Aorta (tissue), 5 donors: ENCODE measurements at regions not wholly inside any gene's neighbourhood (a gene's known extent, or its start where the extent isn't known, plus 50 kb on each side); places are given as distances from the start of the nearest gene placed in this dataset.

Source experiments
- ATAC-seq: fragments of 200-7000 bp; cut with Tn5 transposase; one replicate; pipeline ENCODE4 v1.9.1; 2022; ENCODE audit warnings: moderate library complexity; ENCODE audit not compliant: low FRiP score
- DNase-seq, 2 donors: peaks; one replicate each; pipeline ENCODE4 v3.0.0-alpha.2; 2020
- H3K27ac ChIP-seq, 2 donors: one replicate each; pipeline ENCODE4 v1.5.1; 2013; ENCODE audit warnings: low read length in 2 of 2, mild to moderate bottlenecking in 2 of 2, moderate library complexity in 2 of 2, control low read depth in 1 of 2, inconsistent platforms in 1 of 2, low read depth in 1 of 2
- H3K27me3 ChIP-seq, 2 donors: one replicate each; pipeline ENCODE4 v1.6.1; 2013; ENCODE audit warnings: control low read depth in 1 of 2, low read length in 1 of 2, mild to moderate bottlenecking in 1 of 2, moderate library complexity in 1 of 2; ENCODE audit not compliant: insufficient read depth in 2 of 2, control insufficient read depth in 1 of 2
- H3K36me3 ChIP-seq, 2 donors: one replicate each; pipeline ENCODE4 v1.6.1; 2013; ENCODE audit warnings: control low read depth in 1 of 2, low read length in 1 of 2, mild to moderate bottlenecking in 1 of 2; ENCODE audit not compliant: insufficient read depth in 2 of 2, control insufficient read depth in 1 of 2
- H3K4me1 ChIP-seq, 2 donors: one replicate each; pipeline ENCODE4 v1.6.1; 2013; ENCODE audit warnings: low read length in 2 of 2, control low read depth in 1 of 2, mild to moderate bottlenecking in 1 of 2, moderate library complexity in 1 of 2; ENCODE audit not compliant: insufficient read depth in 2 of 2, control insufficient read depth in 1 of 2
- H3K4me3 ChIP-seq, 2 donors: one replicate each; pipeline ENCODE4 v1.5.1; 2013; ENCODE audit warnings: low read length in 2 of 2, control low read depth in 1 of 2, mild to moderate bottlenecking in 1 of 2
- H3K9me3 ChIP-seq: one replicate; pipeline ENCODE4 v1.6.1; 2013; ENCODE audit warnings: mild to moderate bottlenecking, low read length; ENCODE audit not compliant: control insufficient read depth
- WGBS, 2 donors: extraction: QIAGEN DNeasy Blood & Tissue Kit; methylation state at CpG; one replicate each; pipeline ENCODE4 v1.1.7; 2013; 5-methylcytosine and 5-hydroxymethylcytosine counted together
- intact Hi-C, 2 donors: fragments of 100-400 bp; cut with DNase I; formaldehyde crosslinking; loops; one replicate each; pipeline versions ENCODE4 v1.14.2 to v1.15.0; 2022
- donor health status: healthy with polysubstance abuse.
- donor health status: Bipolar disorder and iron deficiency.
- donor health status: DM: no; HTN: no; CAD: no.
- donor health status: DM: no; HTN: no; CAD: no.
- donor health status: DM: yes; HTN: yes; CAD: no.

DNA sequence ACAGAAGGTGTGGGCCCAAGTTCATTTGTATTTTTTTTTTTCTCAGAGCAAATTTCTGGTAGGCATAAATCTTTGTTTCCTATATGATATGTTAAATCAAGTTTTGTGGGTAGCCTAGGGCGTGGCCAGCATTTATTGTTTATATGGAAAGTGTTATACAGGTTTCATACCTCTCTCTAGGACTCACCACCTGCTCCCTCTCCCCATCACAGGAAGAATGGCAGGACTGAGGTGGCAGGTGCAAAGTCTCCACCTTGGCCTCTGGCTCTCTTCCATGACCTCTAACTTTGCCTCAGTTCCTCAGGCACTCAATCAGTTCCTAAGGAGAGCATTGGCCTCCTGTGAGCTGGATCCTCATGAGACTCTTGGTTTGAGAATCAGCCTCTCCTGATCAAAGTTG, 172.3 kb upstream of the TSC22D1 start:
- intact Hi-C loops: no loop called here
- H3K9me3 ChIP-seq: no peaks in the 10 kb centered on the region

DNA sequence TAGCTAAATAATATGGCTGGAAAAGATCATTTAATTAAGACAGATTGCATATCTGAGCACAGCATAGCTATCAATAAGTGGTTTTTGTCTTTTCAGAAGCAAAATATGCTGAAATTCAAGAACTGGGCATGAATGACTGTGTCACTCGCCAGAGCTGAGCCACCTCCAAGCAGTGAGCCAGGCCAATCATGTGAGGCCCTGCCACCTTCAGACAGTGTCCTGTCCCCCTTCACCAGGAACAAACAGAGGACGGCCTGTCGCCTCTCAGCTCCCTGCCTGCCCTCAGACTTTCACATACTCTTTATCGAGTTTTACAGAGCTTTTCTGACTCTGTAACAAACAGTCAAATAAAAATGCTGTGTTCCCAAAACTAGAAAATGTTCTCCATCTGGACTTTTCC, 171.0 kb upstream of the TSC22D1 start:
- H3K27ac ChIP-seq: peak overlapping the region in 1 of 2 donors; percentile 42
- H3K27me3 ChIP-seq: no peaks in the 10 kb centered on the region
- intact Hi-C loops: no loop called here
- DNase-seq (no peak), ATAC-seq (no peak)
- no peak overlapping the region for H3K4me3 ChIP-seq
- H3K4me1 ChIP-seq: no peaks in the 10 kb centered on the region
- WGBS, 2 donors: 10 to 14% methylated on average over 4 of the region's 4 CpGs
- H3K36me3 ChIP-seq: no peaks in the 10 kb centered on the region
- no peaks in the 10 kb centered on the region for H3K9me3 ChIP-seq

More for the DNA sequence above, 172.3 kb upstream of the TSC22D1 start:
- H3K4me3 ChIP-seq: no peak overlapping the region
- H3K4me1 ChIP-seq: no peaks in the 10 kb centered on the region
- no peaks in the 10 kb centered on the region for H3K27me3 ChIP-seq
- DNase-seq (no peak), ATAC-seq (no peak)
- 94 to 97% methylated on average over 1 of the region's 1 CpG for WGBS, 2 donors
- H3K27ac ChIP-seq: no peak overlapping the region
- H3K36me3 ChIP-seq: no peaks in the 10 kb centered on the region

DNA sequence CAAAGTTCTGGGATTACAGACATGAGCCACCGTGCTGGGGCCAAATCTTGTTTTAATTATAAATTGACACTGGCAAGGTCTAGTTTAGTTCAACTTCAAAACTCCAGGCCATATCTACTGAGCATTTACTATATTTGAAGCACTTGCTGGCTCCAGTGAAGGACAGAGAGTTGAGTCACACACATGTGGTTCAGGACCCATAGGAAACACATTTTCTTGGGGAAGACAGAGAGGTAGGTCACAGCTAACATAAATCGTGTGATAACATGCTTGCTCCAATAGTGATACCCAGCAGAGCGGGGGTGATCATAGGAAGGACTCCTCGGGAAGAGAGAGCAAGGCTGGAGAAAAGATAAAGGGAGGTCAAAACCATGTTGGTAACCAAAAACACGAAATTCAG, 170.6 kb upstream of the TSC22D1 start:
- ATAC-seq: no peak
- WGBS, 2 donors: 57 to 63% methylated on average over 5 of the region's 5 CpGs

DNA sequence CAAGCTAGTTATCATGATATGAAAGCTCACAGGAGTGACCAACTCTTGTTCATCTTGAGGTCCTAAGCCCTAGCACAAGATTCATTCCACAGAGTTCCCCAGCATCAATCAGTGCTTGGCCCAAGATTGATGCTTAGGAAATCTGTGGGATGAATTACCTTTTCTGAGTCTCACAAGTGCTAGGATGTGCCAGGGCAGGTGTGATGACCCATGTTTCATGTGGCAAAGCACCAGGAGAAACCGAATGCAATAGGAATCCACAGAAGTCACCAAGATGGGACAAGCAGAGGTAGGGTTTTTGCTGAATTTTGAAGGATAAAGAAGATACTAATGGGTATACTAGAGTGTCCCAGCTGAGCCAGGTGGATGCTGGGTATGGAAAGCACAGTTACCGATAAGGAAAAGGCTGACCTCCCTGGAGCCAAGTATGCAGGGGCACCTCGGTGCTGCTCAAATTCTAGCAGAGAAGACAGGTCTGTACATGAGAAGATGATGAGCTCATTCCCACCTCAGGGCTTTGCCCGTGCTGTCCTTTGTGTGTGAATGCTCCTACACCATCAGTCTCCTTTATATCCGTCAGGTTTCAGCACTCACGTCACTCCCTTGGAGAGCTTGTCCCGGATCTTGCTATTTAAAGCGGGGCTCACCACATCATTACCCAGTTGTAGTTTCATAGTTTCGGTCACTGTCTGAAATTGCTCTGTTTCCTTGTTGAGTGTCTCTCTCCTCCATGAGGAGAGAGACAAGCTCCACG, 168.9 kb upstream of the TSC22D1 start:
- no peaks in the 10 kb centered on the region for H3K9me3 ChIP-seq
- intact Hi-C loops: no loop called here
- H3K4me1 ChIP-seq: no peaks in the 10 kb centered on the region
- no peak overlapping the region for H3K27ac ChIP-seq
- H3K4me3 ChIP-seq: no peak overlapping the region
- no peaks in the 10 kb centered on the region for H3K36me3 ChIP-seq
- ATAC-seq (no peak), DNase-seq (no peak)
- H3K27me3 ChIP-seq: no peaks in the 10 kb centered on the region
- WGBS, 2 donors: 94 to 96% methylated on average over 10 of the region's 10 CpGs

More for the DNA sequence above, 170.6 kb upstream of the TSC22D1 start:
- no peaks in the 10 kb centered on the region for H3K4me1 ChIP-seq
- H3K4me3 ChIP-seq: no peak overlapping the region
- DNase-seq: no peak
- no peaks in the 10 kb centered on the region for H3K9me3 ChIP-seq
- no peaks in the 10 kb centered on the region for H3K27me3 ChIP-seq
- H3K36me3 ChIP-seq: no peaks in the 10 kb centered on the region
- no peak overlapping the region for H3K27ac ChIP-seq
- intact Hi-C loops: no loop called here

DNA sequence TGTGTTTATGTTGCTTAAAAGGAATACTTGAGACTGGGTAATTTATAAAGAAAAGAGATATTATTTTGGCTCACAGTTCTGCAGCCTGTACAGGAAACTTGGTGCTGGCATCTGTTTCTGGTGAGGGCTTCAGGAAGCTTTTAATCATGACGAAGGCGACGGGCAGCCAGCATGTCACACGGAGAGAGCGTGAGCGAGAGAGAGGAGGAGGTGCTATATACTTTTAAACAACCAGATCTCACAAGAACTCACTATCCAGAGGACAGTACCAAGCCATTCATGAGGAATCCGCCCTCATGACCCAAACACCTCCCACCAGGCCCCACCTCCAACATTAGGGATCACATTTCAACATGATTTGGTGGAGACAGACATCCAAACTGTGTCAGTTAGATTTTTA, 163.4 kb upstream of the TSC22D1 start:
- ATAC-seq (no peak), DNase-seq (no peak)
- intact Hi-C loops: no loop called here
- 93 to 95% methylated on average over 7 of the region's 7 CpGs for WGBS, 2 donors
- Histone ChIP-seq H3K9me3 (no peaks in the 10 kb centered on the region), H3K27me3 (no peaks in the 10 kb centered on the region), H3K4me3 (no peak overlapping the region), H3K4me1 (no peaks in the 10 kb centered on the region), H3K36me3 (no peaks in the 10 kb centered on the region), H3K27ac (no peak overlapping the region)

DNA sequence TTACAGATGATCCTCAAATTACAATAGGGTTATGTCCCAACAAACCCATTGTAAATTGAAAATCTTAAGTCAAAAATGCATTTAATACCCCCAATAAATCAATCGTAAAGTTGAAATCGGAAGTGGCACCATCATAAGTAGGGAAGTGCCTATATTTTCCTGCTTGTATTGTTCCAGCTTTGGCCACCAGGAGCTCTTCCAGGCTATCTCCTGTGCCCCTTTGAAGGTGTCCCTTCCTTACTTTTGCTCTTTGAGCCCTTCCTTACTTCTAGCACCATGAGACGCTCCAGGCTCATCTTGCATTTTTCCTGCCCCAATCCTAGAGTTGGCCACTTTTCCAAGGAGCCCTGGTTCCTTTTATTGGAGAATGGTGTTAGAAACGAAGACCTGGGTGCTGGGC, 163.0 kb upstream of the TSC22D1 start:
- H3K36me3 ChIP-seq: no peaks in the 10 kb centered on the region
- no peaks in the 10 kb centered on the region for H3K4me1 ChIP-seq
- H3K9me3 ChIP-seq: no peaks in the 10 kb centered on the region
- ATAC-seq (no peak), DNase-seq (no peak)
- no peaks in the 10 kb centered on the region for H3K27me3 ChIP-seq
- H3K27ac ChIP-seq: no peak overlapping the region
- no peak overlapping the region for H3K4me3 ChIP-seq
- WGBS, 2 donors: 82 to 85% methylated on average over 4 of the region's 4 CpGs
- intact Hi-C loops: no loop called here

DNA sequence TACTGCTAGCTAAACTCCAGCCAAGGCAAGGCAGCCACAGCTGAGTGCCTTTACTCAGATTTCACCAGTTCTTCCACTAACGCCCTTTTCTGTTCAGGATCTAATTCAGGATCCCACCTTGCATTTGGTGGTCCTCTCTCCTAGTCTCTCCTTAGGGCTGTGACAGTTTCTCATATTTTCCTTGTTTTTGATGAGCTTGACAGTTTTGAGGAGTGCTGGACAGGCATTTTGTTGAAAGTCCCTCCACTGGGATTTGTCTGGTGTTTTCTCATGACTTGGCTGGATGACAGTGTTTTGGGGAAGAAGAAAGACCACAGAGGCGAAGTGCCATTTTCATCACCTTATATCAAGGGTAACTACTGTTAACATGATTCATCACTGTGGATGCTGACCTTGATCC, 162.3 kb upstream of the TSC22D1 start:
- no peak overlapping the region for H3K27ac ChIP-seq
- ATAC-seq (no peak), DNase-seq (no peak)
- H3K4me1 ChIP-seq: no peaks in the 10 kb centered on the region
- H3K36me3 ChIP-seq: no peaks in the 10 kb centered on the region
- intact Hi-C loops: no loop called here
- no peaks in the 10 kb centered on the region for H3K27me3 ChIP-seq
- WGBS, 2 donors: 71 to 78% methylated on average over 2 of the region's 2 CpGs
- no peaks in the 10 kb centered on the region for H3K9me3 ChIP-seq
- H3K4me3 ChIP-seq: no peak overlapping the region

DNA sequence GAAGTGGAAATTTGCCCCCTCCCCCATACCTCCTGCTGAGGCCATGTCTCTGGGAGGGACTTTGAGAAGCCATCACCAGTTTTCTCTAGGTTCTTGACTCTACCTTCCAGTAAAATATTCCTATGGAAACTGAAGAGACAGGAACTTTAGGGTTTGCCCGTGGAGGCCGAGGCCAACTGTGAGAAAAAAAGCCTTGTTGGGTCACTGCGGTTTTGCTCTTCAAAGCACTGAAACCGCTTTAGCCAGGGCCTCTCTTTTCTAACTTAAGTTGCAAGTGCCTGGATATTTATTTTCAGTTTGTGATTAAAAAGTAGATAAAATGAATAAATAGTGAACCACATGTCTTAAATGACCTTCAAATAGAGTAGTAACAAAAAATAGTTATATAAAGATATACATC, 159.7 kb upstream of the TSC22D1 start:
- H3K4me1 ChIP-seq: no peaks in the 10 kb centered on the region
- no peak overlapping the region for H3K4me3 ChIP-seq
- H3K36me3 ChIP-seq: no peaks in the 10 kb centered on the region
- DNase-seq (no peak), ATAC-seq (no peak)
- 83 to 87% methylated on average over 4 of the region's 4 CpGs for WGBS, 2 donors
- no peaks in the 10 kb centered on the region for H3K9me3 ChIP-seq
- intact Hi-C loops: no loop called here
- H3K27ac ChIP-seq: no peak overlapping the region
- H3K27me3 ChIP-seq: no peaks in the 10 kb centered on the region

DNA sequence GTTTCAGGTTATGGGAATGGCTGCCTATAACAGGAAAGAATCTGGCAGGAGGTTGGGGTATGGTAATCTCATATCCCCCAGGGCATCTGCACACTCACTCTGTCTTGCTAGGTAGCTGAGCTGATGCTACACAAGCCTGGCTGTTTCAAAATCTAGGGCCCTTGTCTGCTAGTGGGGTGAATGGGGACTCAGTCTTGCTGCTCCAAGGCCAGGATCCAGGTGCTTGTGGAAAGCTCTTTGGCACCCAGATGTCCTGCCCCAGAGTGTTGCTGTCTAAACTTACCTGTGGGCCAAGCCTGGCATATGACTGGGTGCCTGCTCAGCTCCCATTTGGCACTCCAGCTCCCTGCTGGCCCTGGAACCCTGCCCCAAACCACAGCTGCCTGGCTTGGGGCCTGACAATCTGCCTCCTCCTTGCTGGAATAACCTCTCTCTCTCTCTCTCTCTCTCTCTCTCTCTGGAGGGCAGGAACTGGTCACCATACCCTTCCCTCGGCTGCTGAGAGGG, 158.1 kb upstream of the TSC22D1 start:
- H3K4me3 ChIP-seq: no peak overlapping the region
- no peaks in the 10 kb centered on the region for H3K4me1 ChIP-seq
- H3K36me3 ChIP-seq: no peaks in the 10 kb centered on the region
- peak in 1 of 2 donors; percentile 69 for DNase-seq
- H3K27me3 ChIP-seq: no peaks in the 10 kb centered on the region
- ATAC-seq: peak; percentile 47
- H3K27ac ChIP-seq: no peak overlapping the region
- intact Hi-C loops: no loop called here
- 11 to 13% methylated on average over 1 of the region's 1 CpG for WGBS, 2 donors
- H3K9me3 ChIP-seq: no peaks in the 10 kb centered on the region
